NCI-H524 (cell line): ENCODE measurements at regions not wholly inside any gene's neighbourhood (a gene's known extent, or its start where the extent isn't known, plus 50 kb on each side); places are given as distances from the start of the nearest gene placed in this dataset.
"Not testable (repeated sequence)": the region's sequence is repeated elsewhere in the genome, so short reads cannot be mapped to it uniquely, and the experiment has no call there.

Experiments used
- DNase-seq, 2 experiments: peaks; one replicate each; lab custom pipeline; 2025; lab: John Stamatoyannopoulos, UW

GRCh38 chr10:53534428-53534827, 761.8 kb upstream of the MBL2 start:
- DNase-seq = no peak

DNA sequence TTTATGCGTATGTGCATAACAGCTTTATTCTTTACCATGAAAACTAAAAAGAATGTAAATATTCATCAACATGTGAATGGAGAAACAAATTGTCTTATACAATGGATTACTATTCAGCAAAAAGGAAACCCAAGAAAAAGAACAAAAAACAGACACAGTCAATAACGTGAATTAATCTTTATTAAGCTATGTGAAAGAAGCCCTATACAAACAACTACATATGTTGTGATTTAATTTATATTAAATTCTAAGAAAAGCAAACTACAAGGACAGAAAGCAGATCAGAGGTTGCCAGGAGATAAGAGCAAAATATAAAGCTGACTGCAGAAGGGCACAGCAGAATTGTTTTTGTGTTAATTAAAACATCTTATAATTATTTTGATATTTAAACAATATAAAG, 756.4 kb upstream of the MBL2 start:
- DNase-seq = no peak

GRCh38 chr10:53521046-53521445, 748.5 kb upstream of the MBL2 start:
- no peak for DNase-seq

DNA sequence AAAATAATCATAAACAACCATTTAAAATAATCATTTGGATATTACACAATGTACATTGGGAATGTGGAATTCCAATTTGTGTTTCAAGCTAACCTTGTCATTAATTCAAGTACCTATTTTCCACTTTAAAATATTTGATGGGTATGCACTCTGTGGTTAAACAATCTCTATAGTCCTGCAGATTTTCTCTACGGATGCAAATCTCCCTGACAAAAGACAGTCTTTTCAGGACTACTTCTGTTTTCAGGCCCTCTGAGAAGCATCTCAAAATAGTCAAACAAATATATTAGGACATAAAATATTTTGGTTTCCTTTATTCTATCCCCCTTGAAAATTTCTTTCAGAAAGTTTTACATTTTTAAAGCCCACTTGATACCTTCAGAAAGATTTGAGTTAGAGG, 735.6 kb upstream of the MBL2 start:
- DNase-seq = no peak

GRCh38 chr10:53504492-53504891, 731.9 kb upstream of the MBL2 start:
- DNase-seq = not testable (repeated sequence)

- no peak for DNase-seq
These were observed 719.2 kb upstream of the MBL2 start for GRCh38 chr10:53491774-53492173.

DNA sequence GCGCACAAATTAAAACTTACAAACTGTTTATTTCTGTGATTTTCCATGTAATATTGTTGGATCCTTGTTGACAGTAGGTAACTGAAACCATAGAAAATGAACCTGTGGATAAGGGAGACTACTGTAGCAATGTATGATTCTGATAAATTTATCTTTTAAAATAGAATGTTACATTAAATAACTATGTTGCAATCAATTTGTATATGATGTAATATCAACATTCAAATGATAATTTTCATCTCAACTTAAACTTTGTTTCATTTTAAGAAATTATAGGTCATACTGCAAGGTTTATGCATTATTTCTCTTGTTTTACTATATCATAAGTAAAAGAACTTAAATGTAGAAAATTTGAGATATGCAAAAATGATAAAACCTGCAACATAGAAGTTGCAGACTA, 718.0 kb upstream of the MBL2 start:
- no peak for DNase-seq

DNA sequence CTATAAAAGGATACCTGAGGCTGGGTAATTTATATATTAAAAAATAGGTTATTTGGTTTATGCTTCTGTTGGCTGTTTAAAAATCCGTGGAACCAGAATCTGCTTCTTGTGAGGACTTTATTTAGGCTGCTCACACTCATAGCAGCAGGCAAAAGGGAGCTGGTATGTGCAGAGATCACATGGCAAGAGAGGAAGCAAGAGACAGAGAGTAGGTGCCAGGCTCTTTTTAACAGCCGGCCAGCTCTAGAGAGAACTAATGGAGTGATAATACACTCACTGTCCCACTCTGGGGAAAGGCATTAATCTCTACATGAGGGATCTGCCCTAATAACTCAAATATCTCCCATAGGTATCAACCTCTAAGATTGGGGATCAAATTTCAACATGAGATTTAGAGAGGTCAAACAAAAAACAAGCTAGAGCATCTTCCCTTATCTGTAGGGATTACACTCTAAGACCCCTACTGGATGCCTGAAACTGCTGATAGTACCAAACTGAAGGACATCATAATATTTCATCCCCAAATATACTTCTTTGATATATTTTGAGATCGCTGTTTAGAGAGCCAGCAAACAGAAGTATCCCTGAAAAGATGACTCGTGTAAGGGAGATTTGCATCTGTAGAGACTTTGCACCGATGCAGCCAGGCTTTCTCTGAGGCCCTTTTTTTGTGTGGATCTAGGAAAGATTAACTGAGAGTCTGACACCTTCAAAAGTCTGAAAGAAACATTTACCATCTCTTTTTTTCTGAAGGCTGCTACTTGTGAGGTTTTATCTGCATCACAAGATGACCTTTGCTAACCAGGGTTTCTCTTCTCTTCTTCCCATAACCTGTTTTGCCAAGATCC, 717.0 kb upstream of the MBL2 start:
- no peak for DNase-seq

DNA sequence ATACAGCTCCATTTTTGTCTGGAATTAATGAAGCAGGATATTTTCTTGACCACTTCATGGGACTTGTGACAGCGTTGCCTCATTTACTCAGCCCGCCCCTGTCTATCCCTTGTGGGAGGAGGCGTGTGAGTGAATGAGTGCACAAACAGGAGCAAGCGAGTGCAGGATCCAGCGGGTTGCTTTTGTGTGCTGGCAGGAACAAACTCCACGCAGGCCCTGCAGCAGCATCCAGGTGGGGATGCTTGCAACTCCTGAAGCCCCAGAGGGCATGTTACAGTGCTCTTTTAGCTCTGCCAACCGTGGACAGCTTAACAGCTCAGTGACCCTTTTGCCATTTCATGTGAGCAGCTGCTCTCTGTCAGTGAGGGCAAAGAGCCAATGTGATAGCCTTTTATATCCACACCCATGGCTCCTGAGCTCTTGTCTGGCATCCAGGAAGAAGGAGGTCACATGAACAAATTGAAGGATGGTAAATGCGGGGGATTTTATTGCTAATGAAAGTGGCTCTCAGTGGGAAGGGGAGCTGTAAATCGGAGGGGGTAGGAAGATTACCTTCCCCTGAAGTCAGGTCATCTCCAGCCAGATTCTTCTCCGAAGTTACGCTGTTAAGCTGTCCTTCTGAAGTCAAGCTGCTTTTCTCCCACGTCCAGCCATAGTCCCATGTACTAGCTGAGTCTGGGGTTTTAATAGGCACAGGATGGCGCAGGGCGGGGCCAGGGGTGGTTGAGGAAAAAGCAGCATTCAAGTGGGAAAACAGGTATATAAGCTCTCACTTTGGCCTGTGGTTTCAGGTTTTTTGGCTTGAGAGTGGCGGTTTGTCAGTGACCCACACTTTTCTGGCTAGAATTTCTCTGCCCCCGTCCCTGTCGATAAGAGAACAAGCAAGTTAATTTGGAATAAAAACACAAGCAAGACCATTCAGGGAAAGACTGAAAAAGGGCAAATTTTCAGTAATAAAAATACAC, 714.7 kb upstream of the MBL2 start:
- no peak for DNase-seq

GRCh38 chr10:53485422-53485821, 712.8 kb upstream of the MBL2 start:
- DNase-seq = not testable (repeated sequence)

GRCh38 chr10:53479365-53479764, 706.8 kb upstream of the MBL2 start:
- no peak for DNase-seq

DNA sequence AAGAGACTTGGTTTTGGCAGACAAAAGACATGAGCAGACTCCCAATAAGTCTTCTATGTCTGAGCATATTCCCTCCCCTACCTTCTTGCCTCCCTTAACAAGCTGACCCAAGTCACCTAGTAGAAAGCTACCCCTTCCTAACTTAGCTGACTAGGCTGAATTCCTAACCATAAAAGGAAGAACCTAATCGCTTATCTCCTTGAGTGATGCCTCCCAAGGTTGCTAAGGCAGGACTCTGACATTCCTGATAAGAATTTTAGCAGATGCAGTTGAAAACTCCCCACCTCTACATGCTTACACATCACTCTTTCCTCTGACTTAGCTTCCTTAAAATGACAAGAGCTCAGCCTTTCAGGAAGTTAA, 704.7 kb upstream of the MBL2 start:
- no peak for DNase-seq

DNA sequence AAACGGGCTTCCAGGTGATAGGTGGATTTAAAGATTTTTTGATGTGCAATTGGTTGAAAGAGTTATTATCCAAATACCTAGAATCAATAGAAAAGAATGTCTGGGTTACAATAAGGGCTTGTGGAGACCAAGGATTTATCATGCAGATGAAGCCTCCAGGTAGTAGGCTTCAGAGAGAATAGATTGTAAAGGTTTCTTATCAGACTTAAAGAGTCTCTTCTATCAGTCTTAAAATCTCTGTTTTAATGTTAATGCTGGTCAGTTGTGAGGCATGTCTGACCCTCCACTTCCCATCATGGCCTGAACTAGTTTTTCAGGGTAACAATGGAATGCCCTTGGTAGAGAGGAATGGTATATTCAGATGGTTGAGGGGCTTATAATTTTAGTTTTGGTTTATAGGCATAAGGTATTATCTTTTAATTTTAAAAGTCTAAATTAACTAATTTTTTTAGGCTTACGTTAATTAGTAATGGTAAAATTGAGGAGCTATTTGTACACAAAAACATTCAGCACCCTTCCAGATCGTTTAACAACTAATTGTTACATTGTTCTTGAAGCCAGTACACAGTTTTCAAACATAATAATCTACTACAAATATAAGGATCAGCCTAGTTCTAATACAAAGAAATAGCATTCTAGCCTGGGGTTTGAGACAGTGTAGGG, 704.2 kb upstream of the MBL2 start:
- no peak for DNase-seq

DNA sequence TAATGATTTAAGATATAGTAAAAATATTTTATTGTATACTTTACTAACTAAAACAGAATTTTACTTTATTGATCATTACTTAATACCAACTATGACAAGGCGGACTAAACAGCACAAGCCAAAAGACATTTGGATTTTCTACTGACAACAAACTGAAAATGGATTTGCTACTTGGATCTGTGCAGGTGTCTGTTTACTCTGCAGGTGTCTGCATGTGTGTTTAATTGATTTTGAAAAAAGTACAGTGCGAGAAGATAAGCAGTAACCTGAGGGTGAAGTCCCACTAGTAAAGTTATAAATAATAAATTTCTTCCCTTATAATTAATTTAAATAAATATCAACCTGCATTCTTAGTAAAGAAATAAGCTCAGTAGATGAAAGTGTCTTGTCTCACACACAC, 696.8 kb upstream of the MBL2 start:
- no peak for DNase-seq

- DNase-seq = no peak
These were observed 691.0 kb upstream of the MBL2 start for GRCh38 chr10:53463539-53463938.

DNA sequence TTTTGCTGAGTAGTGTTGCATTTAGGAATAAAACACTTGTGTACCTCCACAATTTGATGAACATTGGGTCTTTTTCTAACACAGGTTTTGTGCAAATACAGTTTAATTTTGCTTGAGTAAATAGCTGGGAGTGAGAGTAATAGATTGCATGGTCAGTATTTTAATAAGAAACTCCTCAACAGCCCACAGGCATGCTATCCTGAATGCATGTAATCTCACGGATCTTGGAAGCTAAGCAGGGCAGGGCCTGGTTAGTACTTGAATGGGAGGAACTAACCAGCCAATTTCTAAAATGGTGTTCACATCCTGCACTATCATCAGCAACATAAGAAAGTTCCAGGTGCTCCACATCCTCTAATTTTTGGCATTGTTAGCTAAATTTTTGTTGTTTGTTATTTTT, 685.4 kb upstream of the MBL2 start:
- DNase-seq = no peak

DNA sequence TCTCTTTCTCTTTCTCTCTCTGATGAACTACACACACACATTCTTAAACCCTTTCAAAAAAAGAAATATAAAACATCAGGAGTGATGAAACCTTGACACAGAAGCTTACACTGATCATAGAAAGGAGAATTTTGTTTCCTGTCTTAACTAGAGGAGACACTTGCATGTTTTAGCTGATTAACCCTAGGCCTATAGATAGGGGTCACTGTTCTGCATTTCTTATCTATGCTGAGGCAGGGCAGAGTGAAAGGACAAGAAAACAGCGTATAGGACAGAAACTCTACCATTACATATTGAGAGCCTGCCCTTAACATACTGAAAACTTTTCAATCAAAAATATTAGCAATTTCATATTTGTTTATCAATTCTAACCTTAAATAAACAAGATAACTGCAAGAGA, 680.6 kb upstream of the MBL2 start:
- no peak for DNase-seq

DNA sequence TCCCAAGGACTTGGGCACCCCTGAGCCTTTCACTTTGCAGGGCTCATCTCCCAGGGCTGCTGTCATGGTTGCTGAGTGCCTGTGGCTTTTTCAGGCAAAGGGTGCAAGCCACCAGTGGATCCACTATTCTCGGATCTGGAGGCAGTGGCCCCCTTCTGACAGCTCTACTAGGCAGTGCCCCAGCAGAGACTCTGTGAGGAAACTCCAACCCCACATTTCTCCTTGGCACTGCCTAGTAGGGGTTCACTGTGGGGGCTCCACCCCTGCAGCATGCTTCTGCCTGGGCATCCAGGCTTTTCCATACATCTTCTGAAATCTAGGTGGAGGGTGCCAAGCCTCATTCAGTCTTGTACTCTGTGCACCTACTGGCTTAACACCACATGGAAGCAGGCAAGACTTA, 675.0 kb upstream of the MBL2 start:
- no peak for DNase-seq

GRCh38 chr10:53441843-53442242, 669.3 kb upstream of the MBL2 start:
- DNase-seq = no peak

- DNase-seq = no peak
These were observed 668.0 kb upstream of the MBL2 start for GRCh38 chr10:53440601-53441000.

- DNase-seq = not testable (repeated sequence)
These were observed 666.5 kb upstream of the MBL2 start for GRCh38 chr10:53439075-53439474.

- DNase-seq = no peak
These were observed 661.8 kb upstream of the MBL2 start for GRCh38 chr10:53434413-53434812.

DNA sequence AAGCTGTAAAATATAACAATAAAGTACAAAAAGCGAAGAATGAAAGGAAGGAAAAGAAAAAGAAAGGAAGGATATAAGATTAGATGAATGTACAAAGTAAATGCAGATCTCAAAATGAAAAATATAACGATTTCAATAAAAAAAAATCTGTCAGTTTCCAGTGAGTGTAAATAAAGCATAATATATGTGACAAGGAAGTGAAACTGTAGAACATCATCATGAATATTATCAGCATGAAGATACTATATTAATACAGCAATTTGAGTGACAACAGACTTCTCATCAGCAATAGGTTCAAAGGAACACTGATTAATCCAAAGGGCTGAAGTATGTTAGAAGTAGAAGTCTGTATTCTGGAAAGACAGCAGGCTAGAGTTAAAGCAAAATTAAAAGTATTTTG, 659.5 kb upstream of the MBL2 start:
- DNase-seq = no peak
